HG03095 (cell line): ENCODE measurements at regions not wholly inside any gene's neighbourhood (a gene's known extent, or its start where the extent isn't known, plus 50 kb on each side); places are given as distances from the start of the nearest gene placed in this dataset.
"Not testable (repeated sequence)": the region's sequence is repeated elsewhere in the genome, so short reads cannot be mapped to it uniquely, and the experiment has no call there.

Source experiments
- ATAC-seq: cut with Tn5 transposase; IDR thresholded peaks from one replicate; pipeline ENCODE4 v1.9.1; 2021; ENCODE audit warnings: moderate library complexity; ENCODE audit not compliant: unreplicated experiment

GRCh38 chr5:86493777-86494176 lies 124.0 kb upstream of the COX7C start:
- no peak for ATAC-seq

DNA sequence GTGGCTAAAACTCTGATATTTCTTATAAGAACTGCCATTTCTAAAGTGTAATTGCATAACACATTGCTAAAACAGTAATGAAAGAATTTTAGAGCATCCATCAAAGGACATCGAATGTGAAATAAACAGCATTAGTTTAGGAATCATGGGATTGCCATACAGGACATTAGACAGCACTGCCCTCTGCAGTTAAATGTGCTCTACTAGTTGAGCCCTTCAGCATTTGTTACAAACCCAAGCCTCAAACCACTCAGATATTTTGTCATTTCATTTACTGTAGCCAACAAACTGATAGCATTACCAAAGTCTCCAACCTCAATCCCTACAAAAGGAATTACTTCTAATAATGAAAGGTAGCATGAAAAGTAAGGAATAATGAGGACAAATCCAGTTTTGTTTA lies 116.8 kb upstream of the COX7C start:
- no peak for ATAC-seq

DNA sequence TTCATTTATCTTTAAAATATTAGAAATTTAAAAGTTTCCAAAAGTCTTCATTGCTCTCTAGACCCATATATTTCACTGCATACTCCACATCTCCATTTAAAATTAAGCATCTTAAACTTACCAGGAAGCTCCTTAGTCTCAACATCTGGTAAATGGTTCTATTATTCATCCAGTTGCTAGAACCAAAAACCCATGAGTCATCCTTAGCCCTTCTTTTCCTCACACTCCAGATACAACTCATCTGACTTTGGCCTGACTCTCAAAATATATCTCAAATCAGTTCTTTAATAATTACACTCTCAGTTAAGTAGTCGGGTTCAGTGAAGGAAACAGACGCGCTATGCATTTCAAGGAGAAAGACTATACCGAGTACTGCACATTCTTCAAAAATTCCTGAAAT lies 110.2 kb upstream of the COX7C start:
- ATAC-seq: no peak

DNA sequence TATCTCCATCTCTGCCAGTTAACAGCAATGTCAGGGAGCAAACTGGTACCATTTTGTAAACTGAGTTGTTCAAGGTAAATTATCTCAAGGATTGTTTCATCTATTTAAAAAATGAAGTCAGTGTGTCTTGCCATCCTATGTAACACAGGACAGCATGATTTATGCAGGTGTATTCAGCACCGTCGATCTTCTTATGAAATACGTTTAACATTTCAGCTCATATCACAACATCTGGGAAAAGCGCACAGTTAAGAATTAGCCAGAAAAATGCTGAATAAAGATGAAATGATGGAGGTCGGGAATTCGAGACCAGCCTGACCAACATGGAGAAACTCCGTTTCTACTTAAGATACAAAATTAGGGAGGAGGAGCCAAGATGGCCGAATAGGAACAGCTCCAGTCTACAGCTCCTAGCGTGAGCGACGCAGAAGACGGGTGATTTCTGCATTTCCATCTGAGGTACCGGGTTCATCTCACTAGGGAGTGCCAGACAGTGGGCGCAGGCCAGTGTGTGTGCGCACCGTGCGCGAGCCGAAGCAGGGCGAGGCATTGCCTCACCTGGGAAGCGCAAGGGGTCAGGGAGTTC lies 107.3 kb upstream of the COX7C start:
- ATAC-seq: not testable (repeated sequence)

DNA sequence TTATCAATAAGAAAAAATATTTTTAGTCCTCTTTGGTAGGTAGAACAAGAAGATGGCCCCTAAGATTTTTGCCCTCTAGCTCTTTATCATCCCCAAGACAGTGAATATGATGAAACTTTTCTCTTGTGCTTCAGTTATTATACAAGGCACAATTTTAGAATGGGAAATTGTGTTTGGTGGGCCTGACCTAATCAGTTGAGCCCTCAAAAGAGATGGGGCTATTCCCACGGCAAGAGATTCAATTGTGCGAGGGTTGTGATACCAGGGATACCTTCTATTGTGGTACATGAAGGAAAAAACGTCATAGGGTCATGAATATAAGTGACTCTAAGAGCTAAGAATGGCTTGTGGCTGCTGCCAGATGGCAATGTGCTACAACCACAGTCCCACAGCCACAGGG lies 94.0 kb upstream of the COX7C start:
- ATAC-seq: no peak

DNA sequence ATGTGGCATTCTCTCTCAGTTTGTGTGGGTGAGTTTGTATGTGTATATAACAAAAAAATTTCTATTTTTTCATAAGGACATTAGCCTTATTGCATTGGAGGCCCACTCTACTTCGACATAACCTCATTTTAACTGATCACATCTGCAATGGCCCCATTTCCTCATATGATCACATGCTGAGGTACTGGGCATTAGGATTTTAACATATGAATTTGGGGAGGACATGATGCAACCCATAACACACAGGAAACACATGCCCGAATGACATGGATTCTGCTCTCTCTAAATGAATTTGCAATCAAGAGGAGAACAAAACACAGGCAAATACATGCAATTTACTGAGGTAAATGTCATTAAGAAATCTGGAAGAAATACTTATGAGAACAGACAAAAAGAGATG lies 92.1 kb upstream of the COX7C start:
- ATAC-seq: no peak

- no peak for ATAC-seq
These were observed 90.9 kb upstream of the COX7C start for GRCh38 chr5:86526811-86527348.

DNA sequence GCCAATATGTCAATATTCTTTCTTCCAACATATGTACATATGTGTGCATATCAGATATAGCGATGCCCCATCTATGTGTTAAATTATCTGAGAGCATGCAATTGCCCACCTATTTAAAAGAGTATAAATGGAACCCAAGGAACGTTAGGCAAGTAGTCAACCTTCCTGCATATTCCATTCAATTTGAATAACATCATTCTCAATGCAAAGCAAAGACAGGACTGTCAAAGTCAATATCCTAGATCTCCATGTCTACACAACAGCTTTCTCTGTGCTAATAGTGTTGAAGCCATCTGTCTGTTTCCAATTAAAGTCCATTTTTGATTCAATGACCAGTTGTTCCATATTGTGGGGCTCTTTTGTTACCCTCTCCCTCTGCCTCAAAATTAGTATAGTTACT lies 85.3 kb upstream of the COX7C start:
- no peak for ATAC-seq

- ATAC-seq: no peak
These were observed 81.3 kb upstream of the COX7C start for GRCh38 chr5:86536396-86536795.

DNA sequence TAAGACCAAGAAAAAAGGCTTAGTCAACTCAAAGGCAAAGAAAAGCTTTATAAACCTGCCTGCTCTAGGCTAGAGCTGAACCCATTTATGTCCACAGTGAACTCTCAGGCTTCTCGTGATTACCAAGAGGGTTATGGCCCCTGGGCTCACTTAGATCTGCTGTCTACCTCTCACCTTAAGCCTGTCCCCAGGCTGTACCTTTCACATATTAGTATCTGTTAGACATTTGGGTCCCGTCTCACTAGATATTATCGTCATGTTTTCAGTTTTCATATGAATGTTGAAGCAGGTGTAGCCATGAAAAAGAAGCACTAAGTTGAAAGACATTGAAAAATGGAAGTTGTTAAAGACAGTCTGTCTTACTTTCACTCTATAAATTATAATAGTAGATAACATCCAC lies 75.2 kb upstream of the COX7C start:
- ATAC-seq: peak; percentile 77

DNA sequence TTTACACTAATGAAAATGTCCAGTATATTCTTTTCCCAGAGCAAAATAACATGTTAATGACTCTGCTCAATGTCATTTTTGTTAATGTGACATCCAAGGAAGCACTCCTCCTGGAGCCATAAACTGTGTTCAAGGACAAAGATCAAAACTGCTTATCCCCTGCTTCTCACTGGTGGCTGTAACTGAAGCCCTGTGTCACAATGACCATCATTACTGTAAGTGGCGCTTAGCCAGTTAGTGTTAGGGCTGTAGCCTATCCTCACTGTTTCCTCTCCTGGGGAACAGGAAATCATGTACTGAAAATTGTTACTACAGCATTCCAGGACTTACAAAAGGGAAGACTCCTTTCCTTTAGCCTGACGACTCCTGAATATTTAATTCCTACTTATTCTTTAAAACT lies 71.7 kb upstream of the COX7C start:
- no peak for ATAC-seq

GRCh38 chr5:86546582-86546981 lies 71.2 kb upstream of the COX7C start:
- ATAC-seq: no peak

- ATAC-seq: no peak
These were observed 63.1 kb upstream of the COX7C start for GRCh38 chr5:86554638-86555037.

GRCh38 chr5:86557920-86558319 lies 59.8 kb upstream of the COX7C start:
- no peak for ATAC-seq

DNA sequence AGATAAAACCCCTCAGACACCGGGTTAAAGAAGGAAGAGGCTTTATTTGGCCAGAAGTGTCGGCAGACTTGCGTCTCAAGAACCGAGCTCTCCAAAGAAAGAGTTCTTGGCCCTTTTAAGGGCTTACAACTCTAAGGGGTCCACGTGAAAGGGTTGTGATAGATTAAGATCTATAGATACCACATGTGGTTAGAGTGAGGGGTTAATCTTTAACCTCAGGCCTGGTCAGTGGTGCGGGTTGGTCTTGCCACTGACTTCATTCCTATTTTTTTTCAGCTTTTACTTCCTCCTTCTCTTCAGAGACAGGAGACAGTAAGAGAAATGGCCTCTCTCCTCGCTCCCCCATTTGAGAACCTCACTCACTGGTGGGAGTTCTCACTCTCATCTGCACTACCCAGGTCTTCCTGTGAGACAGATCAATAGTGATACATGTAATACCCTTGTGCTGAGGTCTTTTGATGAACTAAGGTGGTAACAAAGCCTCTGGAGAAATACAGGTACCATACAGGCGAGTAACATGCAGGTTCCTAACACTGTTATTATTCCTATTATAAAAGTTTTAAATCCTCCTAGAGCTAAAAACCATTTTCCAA lies 52.4 kb upstream of the COX7C start:
- ATAC-seq: no peak

DNA sequence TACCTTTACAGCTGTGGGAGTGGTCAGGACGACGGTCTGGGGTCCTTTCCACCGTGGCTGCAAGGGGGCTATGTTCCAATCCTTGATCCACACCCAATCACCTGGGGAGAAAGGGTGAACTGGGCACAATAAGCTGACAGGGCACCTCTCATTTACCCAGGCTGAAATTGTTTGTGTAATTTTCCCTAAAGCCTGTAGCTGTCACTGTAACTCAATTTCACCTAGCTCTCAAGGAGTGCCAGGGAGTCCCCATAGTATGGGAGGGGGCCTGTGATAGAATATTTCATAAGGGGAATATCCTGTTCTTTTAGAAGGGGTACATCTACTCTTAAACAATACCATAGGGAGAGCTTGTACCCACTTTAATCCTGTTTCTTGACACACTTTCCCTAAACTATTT lies 51.7 kb upstream of the COX7C start:
- not testable (repeated sequence) for ATAC-seq
